ENCODE measurements at regions not wholly inside any gene's neighbourhood (a gene's known extent, or its start where the extent isn't known, plus 50 kb on each side); places are given as distances from the start of the nearest gene placed in this dataset.

DNA sequence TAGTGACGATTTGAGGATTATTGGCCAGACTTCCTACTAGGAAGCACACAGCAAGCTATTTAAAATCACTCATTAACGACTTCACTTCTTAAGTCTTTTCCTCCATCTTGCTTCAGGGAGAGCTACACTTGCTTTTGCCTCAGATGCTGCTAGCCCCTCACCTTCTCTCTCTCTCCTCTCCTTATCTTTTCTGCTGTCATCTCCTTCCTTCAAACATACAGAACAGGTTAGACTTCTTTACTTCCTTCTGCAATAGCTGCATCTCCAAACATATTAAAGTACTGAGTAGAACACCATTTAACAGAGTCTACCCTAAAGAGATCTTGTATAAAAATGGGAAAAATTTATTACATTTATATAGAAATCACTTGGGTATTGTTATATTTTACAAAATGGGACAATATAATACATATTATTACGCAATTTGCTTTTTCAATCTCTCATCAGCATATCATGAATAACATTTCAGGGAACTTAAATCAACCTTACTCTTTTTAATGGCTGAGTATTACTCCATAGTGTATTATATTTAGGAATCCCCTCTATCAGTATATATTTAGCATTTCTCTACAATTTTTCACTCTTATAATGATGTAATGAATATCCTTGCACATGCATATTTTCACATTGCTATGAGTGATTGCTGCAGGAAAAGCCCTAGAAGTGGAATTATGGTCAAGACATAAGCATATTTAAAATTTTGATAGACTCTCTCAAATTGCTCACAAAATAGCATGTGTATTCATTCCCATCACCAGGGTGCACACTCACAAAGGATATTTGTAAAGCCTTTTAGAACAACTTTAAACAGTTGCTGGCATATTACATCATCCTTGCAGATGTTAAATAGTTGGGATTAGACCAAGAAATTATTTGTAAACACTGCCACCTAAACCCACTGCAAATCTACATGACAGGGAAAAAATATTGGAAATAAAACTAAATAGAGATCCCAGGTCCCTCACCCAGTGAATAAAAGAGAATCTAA, 164.5 kb upstream of the NFIB start:
- no peak for TF ChIP-seq POLR2A (IDR thresholded peaks at IDR 0.05)
- TF ChIP-seq, protein P1, sequence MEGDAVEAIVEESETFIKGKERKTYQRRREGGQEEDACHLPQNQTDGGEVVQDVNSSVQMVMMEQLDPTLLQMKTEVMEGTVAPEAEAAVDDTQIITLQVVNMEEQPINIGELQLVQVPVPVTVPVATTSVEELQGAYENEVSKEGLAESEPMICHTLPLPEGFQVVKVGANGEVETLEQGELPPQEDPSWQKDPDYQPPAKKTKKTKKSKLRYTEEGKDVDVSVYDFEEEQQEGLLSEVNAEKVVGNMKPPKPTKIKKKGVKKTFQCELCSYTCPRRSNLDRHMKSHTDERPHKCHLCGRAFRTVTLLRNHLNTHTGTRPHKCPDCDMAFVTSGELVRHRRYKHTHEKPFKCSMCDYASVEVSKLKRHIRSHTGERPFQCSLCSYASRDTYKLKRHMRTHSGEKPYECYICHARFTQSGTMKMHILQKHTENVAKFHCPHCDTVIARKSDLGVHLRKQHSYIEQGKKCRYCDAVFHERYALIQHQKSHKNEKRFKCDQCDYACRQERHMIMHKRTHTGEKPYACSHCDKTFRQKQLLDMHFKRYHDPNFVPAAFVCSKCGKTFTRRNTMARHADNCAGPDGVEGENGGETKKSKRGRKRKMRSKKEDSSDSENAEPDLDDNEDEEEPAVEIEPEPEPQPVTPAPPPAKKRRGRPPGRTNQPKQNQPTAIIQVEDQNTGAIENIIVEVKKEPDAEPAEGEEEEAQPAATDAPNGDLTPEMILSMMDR (IDR thresholded peaks at IDR 0.05 in 8 of 11, conservative IDR thresholded peaks at IDR 0.05 in 3 of 11), result no peak
